LNCaP clone FGC (cell line): ENCODE measurements at regions not wholly inside any gene's neighbourhood (a gene's known extent, or its start where the extent isn't known, plus 50 kb on each side); places are given as distances from the start of the nearest gene placed in this dataset.

Source experiments
- DNase-seq: peaks from one replicate; pipeline ENCODE4 v3.0.0-alpha.2; 2011; ENCODE audit warnings: low read depth
- H3K4me3 ChIP-seq: 2 replicates; pipeline ENCODE4 v1.5.1; 2011; ENCODE audit warnings: mild to moderate bottlenecking, low read depth, low read length, control low read depth
- CTCF ChIP-seq: IDR thresholded peaks from 2 replicates; pipeline ENCODE4 v1.5.1; 2012; ENCODE audit warnings: mild to moderate bottlenecking; ENCODE audit not compliant: control insufficient read depth, insufficient read depth; ENCODE audit errors: extremely low read depth

DNA sequence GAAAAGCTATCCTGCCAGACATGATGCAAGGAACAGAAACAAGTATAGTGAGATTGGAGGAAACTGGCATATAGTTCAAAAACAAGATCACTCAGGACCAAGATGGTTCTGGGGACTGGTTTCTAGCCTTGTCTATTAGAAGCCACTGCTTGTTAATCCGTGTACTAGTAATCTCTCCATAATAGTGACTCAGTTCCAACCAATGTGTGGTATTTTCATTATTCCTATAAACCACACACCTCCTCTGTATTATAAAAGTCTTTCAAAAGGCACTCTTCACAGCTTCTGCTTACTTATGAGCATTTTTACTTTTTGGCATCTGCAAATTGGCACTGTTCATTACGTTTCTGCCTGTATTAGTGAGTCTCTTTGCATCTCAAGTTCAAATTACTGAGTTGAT, 140.3 kb downstream of the SLC6A15 start:
- no peak for TF ChIP-seq CTCF
- DNase-seq: no peak
- no peak overlapping the region for H3K4me3 ChIP-seq

DNA sequence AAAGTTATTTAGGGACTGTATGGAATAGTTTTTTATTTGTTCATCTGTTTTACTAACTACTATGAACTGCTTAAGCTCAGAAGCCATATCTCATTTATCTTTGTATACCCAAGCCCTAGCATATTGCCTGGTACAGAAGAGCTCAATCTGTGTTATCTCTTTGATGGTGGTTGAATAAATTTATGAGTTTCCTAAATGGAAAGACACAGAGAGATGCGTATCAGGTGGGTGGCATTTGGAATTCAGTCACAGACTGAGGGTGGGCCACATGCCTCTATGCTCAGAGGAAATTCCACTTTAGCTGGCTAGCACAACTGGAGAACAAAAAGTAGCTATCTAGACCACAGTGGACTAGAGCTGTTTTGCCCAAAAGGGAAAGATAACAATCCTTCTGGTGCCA, 145.5 kb downstream of the SLC6A15 start:
- no peak for DNase-seq
- H3K4me3 ChIP-seq: no peak overlapping the region
- no peak for TF ChIP-seq CTCF

GRCh38 chr12:84766375-84766774, 146.2 kb downstream of the SLC6A15 start:
- no peak for DNase-seq

DNA sequence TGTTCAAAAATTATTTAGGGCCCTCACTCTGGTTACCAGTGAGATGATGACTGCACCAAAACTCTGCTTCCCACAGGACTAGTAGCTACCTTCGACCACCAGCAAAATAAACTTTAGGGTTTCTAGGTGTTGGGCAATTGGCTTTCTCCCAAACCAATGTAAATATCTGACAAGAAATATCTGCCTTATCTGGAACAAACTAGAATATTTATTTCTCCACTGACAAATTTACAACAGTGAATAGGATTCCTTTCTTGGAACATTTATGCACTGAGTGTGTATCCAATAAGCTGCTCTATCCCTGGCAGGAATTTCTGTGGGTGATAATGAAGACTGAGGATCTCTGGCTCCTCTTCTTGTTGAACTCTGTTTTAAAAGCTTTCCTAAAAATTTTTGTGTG, 148.6 kb downstream of the SLC6A15 start:
- no peak for TF ChIP-seq CTCF
- DNase-seq: no peak
- H3K4me3 ChIP-seq: no peak overlapping the region

More at GRCh38 chr12:84766375-84766774, 146.2 kb downstream of the SLC6A15 start:
- TF ChIP-seq CTCF: no peak
- no peak overlapping the region for H3K4me3 ChIP-seq

- DNase-seq: no peak
- TF ChIP-seq CTCF: no peak
- H3K4me3 ChIP-seq: no peak overlapping the region
These were observed 149.5 kb downstream of the SLC6A15 start for GRCh38 chr12:84763107-84763506.

DNA sequence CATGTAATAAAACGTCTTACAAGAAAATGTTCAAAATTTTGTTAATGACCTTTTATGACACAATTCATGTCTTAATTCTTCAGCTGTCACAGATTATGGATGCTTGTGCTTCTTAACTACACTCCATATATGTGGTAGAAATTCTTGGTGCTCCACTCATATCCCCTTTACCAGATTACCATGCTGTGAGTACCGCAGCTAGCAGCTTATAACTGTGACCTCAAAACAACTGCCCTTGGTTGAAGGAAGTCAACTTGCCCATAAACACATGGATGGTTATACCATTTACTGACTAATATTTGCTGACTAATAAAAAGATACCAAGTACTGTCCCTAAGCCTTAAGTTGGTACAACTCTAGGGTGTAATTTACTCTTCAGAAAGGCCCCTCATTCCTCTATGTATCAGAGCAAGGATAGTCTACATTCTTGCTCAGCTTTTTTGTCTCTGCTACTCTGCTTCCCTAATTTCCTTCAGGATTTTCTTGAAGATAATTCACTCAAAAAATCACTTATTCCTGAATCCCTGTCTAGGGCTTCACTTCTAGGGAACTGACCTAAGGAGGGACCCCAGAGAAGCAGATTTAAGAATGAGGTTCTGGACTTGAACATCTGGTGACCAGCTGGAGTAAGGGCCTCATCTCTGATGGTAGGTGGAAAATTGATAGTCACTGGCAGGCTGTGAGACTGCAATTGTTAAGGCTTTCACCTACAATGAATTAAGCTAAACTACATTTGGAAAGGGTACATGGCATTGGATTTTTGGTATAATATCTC, 152.3 kb downstream of the SLC6A15 start:
- no peak for TF ChIP-seq CTCF
- DNase-seq: no peak
- no peak overlapping the region for H3K4me3 ChIP-seq

DNA sequence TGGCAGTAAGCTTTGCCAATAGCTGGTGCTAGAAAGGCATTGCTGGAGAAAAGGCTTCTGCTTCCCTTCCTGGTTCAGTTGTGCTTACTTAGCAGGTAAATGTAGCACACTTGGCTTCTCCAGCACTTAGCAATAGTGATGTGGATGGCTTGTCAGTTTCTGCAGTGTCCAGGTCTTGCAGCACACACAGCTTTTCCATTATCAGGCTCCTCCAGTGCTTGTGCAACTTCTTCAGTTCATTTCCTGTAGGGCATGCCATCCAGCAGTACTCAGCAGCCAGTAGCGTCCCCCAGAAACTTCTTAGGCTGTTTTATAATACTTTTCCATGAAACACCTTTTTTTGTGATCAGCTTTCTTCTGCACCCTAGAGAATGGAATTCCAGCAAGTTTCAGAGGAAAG, 154.6 kb downstream of the SLC6A15 start:
- no peak for DNase-seq
- no peak for TF ChIP-seq CTCF
- no peak overlapping the region for H3K4me3 ChIP-seq
